GM19452 (cell line): ENCODE measurements at regions not wholly inside any gene's neighbourhood (a gene's known extent, or its start where the extent isn't known, plus 50 kb on each side); places are given as distances from the start of the nearest gene placed in this dataset.
A peak's percentile ranks its signal among the peaks of the same experiment; 100 is the strongest.

Source experiments
- ATAC-seq: cut with Tn5 transposase; IDR thresholded peaks from one replicate; pipeline ENCODE4 v1.9.1; 2021; ENCODE audit not compliant: unreplicated experiment

DNA sequence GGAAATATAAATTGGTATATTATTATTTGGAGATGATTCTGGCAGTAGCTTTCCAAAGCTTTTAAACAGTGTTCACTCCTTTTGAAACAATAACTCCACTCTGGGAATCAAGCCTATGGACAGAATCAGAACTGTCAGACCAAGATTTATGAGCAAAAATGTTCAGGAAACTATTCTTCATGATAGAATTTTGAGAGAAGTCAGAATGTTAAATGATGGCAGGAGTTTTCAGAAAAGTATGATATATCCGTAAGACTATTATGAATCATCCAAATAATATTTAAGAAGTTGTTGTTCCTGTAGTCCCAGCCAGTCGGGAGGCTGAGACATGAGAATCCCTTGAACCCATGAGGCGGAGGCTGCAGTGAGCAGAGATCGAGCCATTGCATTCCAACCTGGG is 50.5 kb upstream of the ADGRG2 start:
- no peak for ATAC-seq

DNA sequence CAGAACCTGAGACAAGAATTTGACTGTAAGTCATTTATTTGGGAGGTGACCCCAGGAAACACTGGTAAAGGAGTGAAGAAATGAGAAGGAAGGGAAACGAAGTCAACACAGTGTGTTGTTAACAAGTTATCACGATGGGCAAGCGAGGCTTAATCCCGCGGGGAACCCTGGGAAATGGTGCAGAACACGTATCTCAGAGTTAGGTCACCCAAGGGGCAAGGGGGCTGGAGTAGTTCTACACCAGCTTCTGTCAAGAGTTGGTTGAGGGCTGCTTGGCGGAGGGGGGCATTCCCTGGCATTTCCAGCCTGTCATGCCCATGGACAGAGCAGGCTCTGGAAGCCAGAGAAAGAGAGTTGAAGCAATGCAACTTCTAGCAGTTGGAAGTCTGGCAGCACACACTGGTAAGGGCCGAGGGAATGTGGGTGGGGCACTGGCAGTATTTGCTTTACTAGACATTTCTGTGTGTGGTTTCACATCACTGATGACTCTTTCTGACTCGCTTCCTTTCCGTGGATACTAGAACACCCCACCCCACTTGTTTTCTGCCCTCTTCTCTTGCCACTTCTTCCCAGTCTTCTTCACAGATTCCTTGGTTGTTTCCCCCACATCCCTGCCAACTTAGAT is 52.2 kb upstream of the ADGRG2 start:
- ATAC-seq = no peak

DNA sequence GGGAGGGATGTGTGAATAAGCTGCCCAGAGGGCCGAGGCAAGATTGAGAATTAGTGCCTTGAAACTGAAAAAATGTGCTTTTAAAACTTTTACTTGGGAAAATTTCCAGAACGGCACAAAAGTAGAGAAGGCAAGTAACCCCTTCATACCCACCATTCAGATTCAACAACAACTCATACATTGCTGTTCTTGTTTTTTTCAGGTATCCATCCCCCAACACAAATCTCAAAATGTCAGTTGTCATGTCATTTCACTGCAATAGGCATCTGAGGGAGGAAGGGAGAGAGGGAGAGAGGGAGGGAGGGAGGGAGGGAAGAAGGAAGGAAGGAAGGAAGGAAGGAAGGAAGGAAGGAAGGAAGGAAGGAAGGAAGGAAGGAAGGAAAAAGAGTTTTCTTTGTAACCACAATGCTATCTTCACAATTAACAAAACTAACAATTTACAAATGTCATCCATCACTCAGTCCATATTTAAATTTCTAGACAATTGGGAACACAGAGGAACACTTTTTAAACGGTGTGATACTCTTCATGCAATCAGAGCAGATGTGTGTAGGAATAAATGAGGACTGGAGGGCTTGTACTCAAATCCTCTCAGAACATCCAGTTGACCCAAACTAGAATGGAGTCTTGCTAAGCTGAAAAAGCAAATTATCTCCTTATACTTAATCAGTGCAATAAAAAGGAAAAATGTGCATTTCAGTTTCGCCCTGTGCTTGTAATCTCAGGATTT is 54.8 kb upstream of the ADGRG2 start:
- ATAC-seq = no peak

DNA sequence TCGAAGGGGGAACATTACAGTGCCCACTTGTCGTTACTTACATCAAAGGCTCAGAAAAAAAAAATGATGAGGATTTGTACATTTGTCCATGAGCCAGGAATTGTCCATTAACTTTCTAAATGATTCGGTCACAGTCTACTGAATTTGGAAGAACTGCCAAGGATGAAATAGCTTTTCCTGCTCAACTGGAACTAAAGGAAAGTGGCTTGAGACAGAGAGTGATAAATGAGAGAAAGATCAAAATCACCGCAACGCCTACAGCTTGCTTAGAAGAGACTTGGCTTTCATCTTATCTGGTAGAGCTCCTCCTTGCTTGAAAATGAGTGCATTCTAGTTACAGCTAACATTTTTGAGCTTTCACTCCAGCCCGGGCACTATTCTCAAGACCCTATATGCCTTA is 55.5 kb upstream of the ADGRG2 start:
- no peak for ATAC-seq

DNA sequence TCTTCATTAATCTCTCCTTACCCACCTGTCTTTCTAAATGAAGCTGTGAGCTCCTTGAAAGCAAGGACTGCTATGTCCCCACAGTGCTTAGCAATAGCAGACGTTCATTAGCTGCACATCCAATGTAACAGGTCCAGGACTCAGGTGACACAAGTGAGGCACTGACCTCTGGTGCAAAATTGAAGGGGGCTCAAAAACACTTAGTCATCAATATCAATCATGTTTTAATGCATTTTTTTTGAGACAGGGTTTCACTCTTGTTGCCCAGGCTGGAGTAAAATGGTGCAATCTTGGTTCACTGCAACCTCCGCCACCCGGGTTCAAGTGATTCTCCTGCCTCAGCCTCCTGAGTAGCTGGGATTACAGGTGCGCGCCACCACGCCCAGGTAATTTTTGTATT is 56.1 kb upstream of the ADGRG2 start:
- no peak for ATAC-seq

DNA sequence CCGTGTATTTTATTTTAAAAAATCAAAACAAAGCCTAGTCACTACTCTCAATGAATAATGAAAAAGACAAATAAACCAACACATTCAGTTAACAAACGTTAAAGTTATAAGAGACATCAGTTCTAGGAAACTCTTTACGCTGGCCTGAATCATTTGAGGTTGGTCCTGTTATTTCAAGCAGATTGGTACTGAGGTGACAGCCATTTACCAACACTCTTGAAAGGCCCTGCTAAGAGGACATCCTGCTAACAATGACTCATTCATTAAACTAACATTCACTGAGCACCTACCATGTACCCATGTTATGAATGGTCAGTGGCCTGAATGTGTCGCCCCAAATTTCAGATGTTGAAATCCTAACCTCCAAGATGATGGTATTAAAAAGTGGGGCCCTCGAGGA is 57.1 kb upstream of the ADGRG2 start:
- no peak for ATAC-seq

DNA sequence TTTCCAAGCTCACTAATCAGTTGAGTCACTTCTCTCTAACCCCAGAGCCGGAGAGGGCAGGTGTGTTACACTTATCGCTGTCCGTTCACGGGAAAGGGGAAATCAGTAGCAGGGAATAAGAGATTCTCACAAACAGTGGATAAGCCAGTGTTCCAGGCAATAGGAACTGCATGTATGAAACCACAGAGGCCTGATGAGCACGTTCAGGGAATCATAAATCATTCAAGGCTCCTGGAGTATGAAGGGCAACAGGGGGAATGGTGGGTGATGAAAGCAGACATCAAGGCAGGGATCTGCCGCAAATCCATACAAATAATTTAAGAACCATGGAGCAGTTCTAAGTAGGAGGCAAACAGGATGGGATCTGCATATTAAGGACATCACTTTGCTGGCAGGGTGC is 59.1 kb upstream of the ADGRG2 start:
- ATAC-seq = no peak

DNA sequence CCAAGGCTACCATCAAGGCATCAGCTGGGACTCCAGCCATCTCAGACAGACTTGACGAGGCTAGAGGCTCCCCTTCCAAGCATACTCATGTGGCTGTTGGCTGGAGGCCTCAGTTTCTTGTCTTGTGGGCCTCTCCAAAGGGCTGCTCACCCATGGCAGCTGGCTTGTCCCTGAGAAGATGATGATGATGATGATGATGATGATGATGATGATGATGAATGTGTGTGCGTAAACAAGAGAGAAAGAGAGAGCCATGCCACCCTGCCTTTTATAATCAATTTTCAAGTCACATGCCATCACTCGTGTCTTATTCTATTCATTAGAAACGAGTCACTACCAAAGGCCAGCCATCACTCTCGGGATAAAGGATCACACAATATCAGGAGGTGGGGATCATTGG is 60.5 kb upstream of the ADGRG2 start:
- ATAC-seq = no peak

DNA sequence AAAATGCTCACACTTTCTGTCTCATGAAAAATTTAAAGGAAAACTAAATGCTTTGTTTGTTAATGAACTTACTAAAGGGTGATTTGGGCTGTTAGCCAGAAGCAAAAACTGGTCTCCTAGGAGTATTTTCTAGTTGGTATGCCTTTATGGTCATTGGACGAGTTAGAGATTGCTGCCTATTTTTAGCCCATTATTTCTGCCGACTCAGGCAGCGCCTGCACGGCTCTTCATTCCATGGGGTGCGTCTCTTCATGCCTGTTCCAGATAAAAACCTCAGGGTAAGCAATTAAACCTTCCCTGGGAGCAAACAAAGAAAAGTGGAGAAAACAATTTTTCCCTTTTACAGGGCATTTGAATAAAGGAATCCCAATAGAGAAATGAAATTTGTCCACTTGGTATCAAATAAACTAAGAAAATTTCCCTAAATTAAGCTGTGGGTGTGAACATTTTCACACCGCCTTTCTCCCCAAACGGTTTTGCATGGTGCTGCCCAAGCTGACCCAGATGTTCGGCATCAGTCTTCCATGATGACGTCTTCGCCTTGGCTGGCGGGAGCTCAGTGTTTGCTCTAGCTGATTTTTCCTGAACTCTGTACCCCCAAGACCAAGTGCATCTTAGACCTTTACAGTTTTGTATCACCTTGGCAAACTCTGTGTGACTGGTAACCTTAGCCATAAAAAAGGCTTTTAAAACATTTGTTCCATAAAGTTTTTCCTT is 61.7 kb upstream of the ADGRG2 start:
- ATAC-seq = no peak

DNA sequence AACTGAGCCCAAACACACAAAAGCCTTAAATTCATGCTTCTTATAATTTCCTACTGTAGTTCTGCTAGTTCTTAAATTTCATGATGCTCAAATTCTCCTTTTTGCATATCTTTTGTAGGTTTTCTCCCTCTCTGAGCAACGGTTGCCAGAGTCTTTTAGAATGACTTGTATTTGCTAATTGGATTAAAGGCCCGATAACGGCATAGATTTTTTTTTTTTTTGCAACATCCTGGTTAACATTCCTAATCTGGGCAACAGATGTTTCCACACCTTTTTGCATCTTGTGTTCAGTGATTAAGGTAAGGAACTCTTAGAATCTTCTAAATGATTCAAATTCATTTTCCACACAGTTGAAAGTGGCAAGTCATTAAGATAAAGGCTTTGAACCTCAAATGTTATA is 66.3 kb upstream of the ADGRG2 start:
- ATAC-seq = no peak

DNA sequence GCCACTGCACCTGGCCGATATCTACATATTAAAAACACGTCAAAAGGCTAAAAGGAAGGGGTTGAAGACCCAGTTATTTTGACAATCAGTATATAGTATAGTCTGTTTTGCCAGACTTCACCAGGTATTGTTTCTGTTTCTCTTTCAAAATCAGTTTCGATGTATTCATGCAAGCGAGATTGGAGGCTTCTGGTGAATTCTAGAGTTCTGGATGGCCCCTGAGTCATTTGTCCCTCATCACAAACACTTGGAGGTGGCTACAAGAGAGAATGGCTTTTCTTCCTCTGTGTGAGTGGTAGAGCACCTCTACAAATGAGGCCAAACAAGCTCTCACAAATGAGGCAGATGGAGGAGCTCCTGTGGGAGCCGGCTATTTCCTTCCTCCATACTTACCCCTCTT is 68.6 kb upstream of the ADGRG2 start:
- no peak for ATAC-seq

DNA sequence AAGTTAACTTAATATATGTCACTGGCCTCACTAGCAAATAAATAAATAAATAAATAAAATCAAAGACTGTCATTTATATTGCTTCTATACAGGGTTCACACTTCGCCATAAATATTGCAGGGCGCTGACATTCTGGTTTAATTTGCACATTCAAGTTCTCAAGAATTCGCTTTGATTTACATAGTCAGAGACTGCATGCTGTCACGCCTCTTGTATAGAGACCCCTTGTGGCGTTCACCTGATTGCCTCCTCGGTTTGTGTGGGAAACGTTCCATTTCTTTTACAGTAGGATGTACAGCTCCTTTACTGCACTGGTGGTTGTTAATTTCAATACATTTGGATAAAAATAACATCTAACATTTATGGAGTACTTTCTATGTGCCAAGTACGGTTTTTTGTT is 71.3 kb upstream of the ADGRG2 start:
- ATAC-seq = no peak

DNA sequence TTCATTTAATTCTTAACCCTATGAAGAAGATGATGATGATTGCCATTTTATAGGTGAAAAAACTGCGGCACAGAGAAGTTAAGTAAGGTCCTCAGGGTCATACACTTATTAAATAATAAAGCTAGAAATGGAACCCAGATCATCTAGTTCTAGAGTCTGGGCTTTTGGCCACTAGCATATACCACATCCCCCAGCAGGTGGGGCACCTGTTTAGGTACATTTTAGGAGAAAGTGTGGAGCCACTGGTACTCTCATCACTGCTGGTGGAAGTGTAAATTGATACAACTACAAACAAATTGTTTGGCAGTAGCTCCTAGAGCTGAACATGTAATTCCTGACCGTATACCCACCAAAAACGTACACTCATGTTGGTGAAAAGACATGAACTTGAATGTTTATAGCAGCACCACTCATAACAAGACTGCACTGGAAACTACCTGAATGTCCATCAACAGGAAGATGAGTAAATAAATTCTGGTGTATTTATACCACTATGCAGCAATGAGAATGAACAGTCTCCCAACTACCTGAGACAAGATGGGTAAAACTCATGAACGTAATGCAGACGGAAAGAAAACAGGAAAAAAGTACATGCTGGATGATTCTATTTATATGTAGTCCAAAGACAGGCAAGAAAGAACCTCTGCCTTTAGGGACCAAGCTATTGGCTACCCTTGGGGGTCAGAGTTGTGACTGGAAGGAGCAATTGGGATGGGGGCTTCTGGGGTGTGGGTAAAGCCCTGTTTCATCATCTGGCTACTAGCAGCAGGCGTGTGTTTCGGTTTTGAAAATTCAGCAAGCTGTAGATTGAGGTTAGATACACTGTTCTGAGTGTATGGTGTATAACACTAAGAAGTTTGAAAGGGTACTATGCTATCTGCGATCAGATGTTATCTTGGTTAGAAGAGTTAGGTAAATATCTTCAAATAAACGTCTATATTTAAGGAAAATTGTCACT is 72.3 kb upstream of the ADGRG2 start:
- peak; percentile 53 for ATAC-seq

DNA sequence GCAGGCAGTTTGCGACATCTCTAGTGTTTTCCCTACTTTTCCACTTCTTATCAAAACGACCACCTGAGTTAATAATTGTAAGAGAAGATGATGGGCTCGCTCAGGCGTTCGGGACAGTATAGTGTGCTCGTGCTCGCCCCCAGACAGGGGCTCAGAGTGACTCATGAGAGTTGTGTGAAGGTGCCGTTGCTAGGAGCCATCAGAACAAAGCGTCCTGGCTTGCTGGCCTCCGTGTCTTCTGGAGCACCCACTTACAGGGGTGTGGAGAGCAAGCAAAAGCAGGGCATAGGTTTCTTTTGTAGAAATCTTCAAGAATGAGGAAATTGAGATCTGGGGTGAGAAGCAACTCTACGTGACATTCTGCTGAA is 73.0 kb upstream of the ADGRG2 start:
- no peak for ATAC-seq

DNA sequence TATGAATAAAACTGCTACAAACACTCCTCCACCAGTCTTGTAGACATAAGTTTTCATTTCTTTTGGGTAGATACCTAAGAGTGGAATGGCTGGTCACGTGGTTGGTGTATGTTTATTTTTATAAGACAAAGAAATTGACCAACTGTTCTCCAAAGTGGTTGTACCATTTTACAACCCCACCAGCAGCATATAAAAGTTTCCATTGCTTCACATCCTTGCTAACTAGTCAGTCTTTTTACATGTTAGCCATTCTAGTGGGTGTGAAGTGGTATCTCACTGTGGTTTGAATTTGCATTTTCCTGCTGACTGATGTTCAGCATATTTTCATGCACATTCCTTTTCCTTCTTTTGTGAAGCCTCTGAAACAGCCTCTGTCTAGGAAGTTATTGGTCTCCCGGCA is 76.2 kb upstream of the ADGRG2 start:
- no peak for ATAC-seq

DNA sequence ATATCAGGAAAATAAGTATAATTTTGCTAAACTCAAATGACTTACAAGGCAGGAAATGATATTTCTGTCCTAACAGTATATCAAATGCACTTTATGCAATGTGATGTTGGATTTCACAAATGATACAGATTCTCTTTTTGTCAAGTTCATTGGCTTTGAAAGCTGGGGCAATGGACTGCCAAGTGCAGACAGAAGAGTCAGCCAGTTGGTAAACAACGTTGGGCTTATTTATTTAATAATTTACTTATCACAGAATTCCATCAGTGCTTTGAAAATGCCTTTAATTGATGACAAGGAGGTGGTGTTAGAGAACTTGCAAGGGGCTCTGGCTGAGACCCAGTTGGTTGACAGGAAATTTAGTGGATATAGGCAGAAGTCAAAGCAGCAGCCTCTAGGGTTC is 79.9 kb upstream of the ADGRG2 start:
- ATAC-seq = no peak

DNA sequence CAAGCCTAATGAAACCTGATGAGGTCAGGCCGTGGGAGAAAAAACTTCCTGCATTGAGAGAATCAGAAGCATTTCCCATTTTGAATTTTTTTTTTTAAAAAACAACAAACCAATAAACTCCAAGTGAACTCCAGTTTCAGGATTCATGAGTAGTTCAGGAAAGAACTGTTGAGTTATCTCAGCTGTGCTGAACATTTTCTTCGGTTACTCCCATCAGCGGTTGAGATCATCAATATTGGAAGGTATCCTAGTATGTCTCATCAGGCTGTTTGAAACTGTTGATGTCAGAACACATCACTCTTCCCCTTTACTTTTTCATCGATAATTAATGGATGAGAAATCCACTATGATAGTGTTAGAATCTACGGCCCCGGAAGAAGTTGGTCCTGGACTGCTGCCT is 82.4 kb upstream of the ADGRG2 start:
- ATAC-seq = no peak

DNA sequence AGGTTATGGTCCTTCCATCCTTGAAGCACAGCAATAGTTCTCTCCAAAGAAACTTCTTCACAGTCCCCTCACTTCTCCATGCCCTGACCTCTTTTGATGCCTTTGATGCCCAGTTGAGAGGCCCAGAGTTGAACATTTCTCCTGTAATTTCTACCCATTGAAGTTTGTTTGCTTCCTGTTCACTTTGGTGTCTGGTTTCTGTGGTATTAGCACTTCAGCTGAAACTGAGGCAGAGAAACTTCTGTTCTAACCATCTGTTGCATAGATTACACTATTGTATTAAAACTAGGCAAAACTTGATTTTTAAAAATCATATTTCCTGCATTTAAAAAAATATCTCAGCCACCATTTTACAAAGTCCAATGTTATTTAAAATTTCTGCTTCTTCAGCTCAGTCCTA is 89.8 kb upstream of the ADGRG2 start:
- ATAC-seq = no peak

DNA sequence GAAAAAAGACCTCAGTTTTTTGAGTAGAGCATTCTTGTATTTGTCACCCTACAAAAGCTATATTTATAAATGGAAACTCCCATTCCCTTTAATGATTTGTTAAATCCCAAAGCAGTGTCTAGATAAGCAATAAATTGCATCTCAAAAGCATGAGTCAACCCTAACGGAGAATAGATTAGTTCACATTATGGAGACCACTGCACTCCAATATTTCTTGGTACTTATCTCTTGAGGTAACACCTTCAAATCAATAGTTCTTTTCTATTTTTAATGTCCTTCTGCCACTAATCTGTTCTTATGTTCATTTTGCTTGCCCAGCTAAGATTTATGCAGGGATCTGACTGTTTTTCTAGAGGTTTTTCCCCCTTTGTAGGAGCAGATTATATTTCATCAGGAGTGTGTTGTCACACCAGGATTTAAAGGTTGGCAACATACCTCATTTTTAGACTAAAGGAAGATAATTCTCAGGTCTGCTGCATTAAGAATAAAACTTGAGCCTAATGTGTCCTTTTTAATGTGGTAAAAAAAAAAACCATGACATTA is 91.4 kb upstream of the ADGRG2 start:
- no peak for ATAC-seq

DNA sequence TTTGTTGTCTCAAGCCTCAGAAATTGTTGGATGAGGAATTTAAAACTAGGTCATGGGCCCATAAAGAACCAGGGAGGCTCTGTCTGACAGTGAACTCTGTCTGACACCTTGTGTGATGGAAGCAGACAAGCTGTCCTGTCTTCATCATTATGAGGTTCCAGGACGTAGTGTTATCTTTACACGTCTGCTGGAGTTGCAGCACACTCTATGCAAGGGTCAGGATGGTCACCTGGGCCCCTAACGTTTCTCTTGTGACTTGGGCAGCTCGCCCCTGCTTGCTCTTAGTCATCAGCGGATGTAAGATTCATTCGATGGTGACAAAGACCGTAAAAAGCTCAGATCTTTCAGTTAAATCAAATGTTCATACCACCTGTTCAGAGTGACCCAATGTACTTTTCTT is 92.0 kb upstream of the ADGRG2 start:
- ATAC-seq = no peak

DNA sequence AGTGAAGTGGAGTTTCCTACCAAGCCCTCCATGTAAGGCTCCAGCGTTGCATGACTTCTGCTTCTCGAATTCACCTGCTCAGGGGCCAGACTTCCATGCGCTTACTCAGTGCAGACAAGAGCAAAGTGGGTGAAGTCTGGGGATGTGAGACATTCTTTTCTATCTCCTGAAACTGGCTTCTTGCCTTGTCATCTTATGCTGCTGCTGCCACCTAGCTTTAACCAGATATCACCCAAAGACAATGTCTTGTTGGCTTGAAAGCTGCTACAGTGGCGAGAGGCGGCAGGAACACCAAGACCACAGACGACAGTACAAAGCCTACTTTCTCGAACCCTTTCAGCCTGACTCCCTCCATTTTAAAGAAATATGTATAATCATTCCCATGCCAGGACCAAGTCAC is 103.6 kb upstream of the ADGRG2 start:
- no peak for ATAC-seq
